ENCODE measurements at regions not wholly inside any gene's neighbourhood (a gene's known extent, or its start where the extent isn't known, plus 50 kb on each side); places are given as distances from the start of the nearest gene placed in this dataset.

- TF ChIP-seq YY1 (IDR thresholded peaks at IDR 0.05; ENCODE audit: low read depth, low read length): no peak
- TF ChIP-seq FOXM1 (IDR thresholded peaks at IDR 0.05; ENCODE audit: low read depth, low read length): no peak
- no peak for TF ChIP-seq TBL1XR1 (IDR thresholded peaks at IDR 0.05; ENCODE audit: low read depth, low read length)
- TF ChIP-seq SUPT20H (IDR thresholded peaks at IDR 0.05; ENCODE audit: borderline replicate concordance, control insufficient read depth, low read depth, low read length): no peak
- TF ChIP-seq NR2C2 (IDR thresholded peaks at IDR 0.05; ENCODE audit: borderline replicate concordance, control insufficient read depth, insufficient read length, low read depth): no peak
- no peak for TF ChIP-seq BACH1 (IDR thresholded peaks at IDR 0.05; ENCODE audit: borderline replicate concordance)
- TF ChIP-seq CREM (IDR thresholded peaks at IDR 0.05; ENCODE audit: low read depth): no peak
- TF ChIP-seq CUX1 (IDR thresholded peaks at IDR 0.05; ENCODE audit: insufficient replicate concordance, low read depth, low read length): no peak
- TF ChIP-seq POLR2AphosphoS2 (IDR thresholded peaks at IDR 0.05; ENCODE audit: low read depth, low read length): no peak
- ChIA-PET SMC1A (ENCODE audit: uncharacterized antibody, unreplicated experiment) (interaction anchor here (0.9 to 1.8 kb wide), 2 partner anchors 9 to 46 kb away, joined by 3 to 4 read pairs; no protein-coding TSS in a partner anchor), POLR2A (no interaction called here), RAD21 (ENCODE audit: unreplicated experiment) (no interaction called here), CTCF (interaction anchor here (1.4 to 1.5 kb wide), 2 partner anchors 10 to 56 kb away, joined by 3 read pairs; no protein-coding TSS in a partner anchor)
- H3K79me2 ChIP-seq (ENCODE audit: control insufficient read depth, insufficient read depth, low read length): no peaks in the 10 kb centered on the region
- H3K9ac ChIP-seq (ENCODE audit: control insufficient read depth, insufficient read depth, low read length): no peak overlapping the region
- in situ Hi-C loops (cut with MboI) (no loop called here), intact Hi-C loops (cut with micrococcal nuclease; ENCODE audit: unreplicated experiment) (no loop called here)
- H3K27ac ChIP-seq (ENCODE audit: control insufficient read depth, insufficient read depth): no peak overlapping the region
- H2AFZ ChIP-seq (ENCODE audit: control insufficient read depth, low read depth, low read length): no peak overlapping the region
- H4K20me1 ChIP-seq (ENCODE audit: control insufficient read depth, insufficient read depth): no peaks in the 10 kb centered on the region
- no peak overlapping the region for H3K4me3 ChIP-seq
- no peaks in the 10 kb centered on the region for H3K27me3 ChIP-seq (replicated peaks in 1 of 2; ENCODE audit: control insufficient read depth in 2 of 2, insufficient read depth in 2 of 2, low read length in 1 of 2)
- DNase-seq (ENCODE audit: low read depth, low spot score): no peak
- H3K36me3 ChIP-seq (ENCODE audit: control insufficient read depth in 2 of 2, insufficient read depth in 2 of 2, low read length in 1 of 2): no peaks in the 10 kb centered on the region
- BruUV-seq (replicated peaks): no TSS peak
- H3K9me3 ChIP-seq (replicated peaks; ENCODE audit: control insufficient read depth, insufficient read depth, low read length): no peaks in the 10 kb centered on the region
- no peaks in the 10 kb centered on the region for H3K4me1 ChIP-seq (ENCODE audit: control insufficient read depth, insufficient read depth, low read length)
- ATAC-seq: no peak
- FAIRE-seq: no peak
- no peak overlapping the region for H3K4me2 ChIP-seq (ENCODE audit: control insufficient read depth, insufficient read depth)
These were observed 328.2 kb upstream of the MANEA start for GRCh38 chr6:95249175-95249574.

Data from GM12878 (cell line).